HepG2 (cell line): ENCODE measurements at regions not wholly inside any gene's neighbourhood (a gene's known extent, or its start where the extent isn't known, plus 50 kb on each side); places are given as distances from the start of the nearest gene placed in this dataset.

Experiments used
- CEBPB ChIP-seq: IDR thresholded peaks from 2 replicates; pipeline ENCODE4 v1.6.1; 2011; ENCODE audit warnings: low read depth, low read length, improper control_type of control experiment, borderline replicate concordance
- HCFC1 ChIP-seq: fragments of 150-350 bp; IDR thresholded peaks from 2 replicates; pipeline ENCODE4 v1.6.1; 2014; ENCODE audit warnings: low read depth, low read length
- HNRNPLL ChIP-seq: fragments of 200-400 bp; formaldehyde crosslinking; IDR thresholded peaks from 2 replicates; pipeline ENCODE4 v1.6.1; 2017; ENCODE audit warnings: mild to moderate bottlenecking, low read depth, low read length; ENCODE audit not compliant: poor library complexity, severe bottlenecking
- JUND ChIP-seq: sonication (generic); formaldehyde crosslinking; IDR thresholded peaks from 2 replicates; pipeline ENCODE4 v1.8.0; 2022; ENCODE audit warnings: mild to moderate bottlenecking, missing genetic modification reagents
- MTF1 ChIP-seq: sonication (generic); formaldehyde crosslinking; IDR thresholded peaks from 2 replicates; pipeline ENCODE4 v1.5.0; 2020; ENCODE audit warnings: missing genetic modification reagents
- POGZ ChIP-seq: sonication (generic); formaldehyde crosslinking; IDR thresholded peaks from 2 replicates; pipeline ENCODE4 v1.4.0; 2020; ENCODE audit warnings: mild to moderate bottlenecking, missing genetic modification reagents
- POLR2G ChIP-seq: fragments of 200-400 bp; formaldehyde crosslinking; IDR thresholded peaks from 2 replicates; pipeline ENCODE4 v1.6.1; 2018; ENCODE audit warnings: mild to moderate bottlenecking, low read depth, low read length, moderate library complexity
- ZNF274 ChIP-seq: sonication (generic); formaldehyde crosslinking; IDR thresholded peaks from 2 replicates; pipeline ENCODE4 v1.5.1; 2020; ENCODE audit warnings: mild to moderate bottlenecking, missing genetic modification reagents
- ZNF430 ChIP-seq: sonication (generic); formaldehyde crosslinking; IDR thresholded peaks from 2 replicates; pipeline ENCODE4 v1.9.0; 2021; ENCODE audit warnings: mild to moderate bottlenecking, missing genetic modification reagents
- TF ChIP-seq, protein P1 (sequence below): sonication (generic); formaldehyde crosslinking; IDR thresholded peaks from 2 replicates; pipeline ENCODE4 v1.4.0; 2020; ENCODE audit warnings: low read depth, mild to moderate bottlenecking, missing genetic modification reagents

GRCh38 chr2:58845011-58845410, 603.9 kb upstream of the FANCL start:
- TF ChIP-seq CEBPB (peak; percentile 48; the same call in 1 of the 2 replicates), POLR2G (no peak), MTF1 (CRISPR knock-in tag) (no peak), POGZ (CRISPR knock-in tag) (no peak), ZNF430 (no peak), HCFC1 (no peak), HNRNPLL (no peak), ZNF274 (CRISPR knock-in tag) (no peak), JUND (CRISPR knock-in tag) (no peak)
- TF ChIP-seq, protein P1, sequence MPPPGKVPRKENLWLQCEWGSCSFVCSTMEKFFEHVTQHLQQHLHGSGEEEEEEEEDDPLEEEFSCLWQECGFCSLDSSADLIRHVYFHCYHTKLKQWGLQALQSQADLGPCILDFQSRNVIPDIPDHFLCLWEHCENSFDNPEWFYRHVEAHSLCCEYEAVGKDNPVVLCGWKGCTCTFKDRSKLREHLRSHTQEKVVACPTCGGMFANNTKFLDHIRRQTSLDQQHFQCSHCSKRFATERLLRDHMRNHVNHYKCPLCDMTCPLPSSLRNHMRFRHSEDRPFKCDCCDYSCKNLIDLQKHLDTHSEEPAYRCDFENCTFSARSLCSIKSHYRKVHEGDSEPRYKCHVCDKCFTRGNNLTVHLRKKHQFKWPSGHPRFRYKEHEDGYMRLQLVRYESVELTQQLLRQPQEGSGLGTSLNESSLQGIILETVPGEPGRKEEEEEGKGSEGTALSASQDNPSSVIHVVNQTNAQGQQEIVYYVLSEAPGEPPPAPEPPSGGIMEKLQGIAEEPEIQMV = no peak
